H9 (cell line): ENCODE measurements at regions not wholly inside any gene's neighbourhood (a gene's known extent, or its start where the extent isn't known, plus 50 kb on each side); places are given as distances from the start of the nearest gene placed in this dataset.

Source experiments
- DNase-seq: peaks from one replicate; pipeline ENCODE4 v3.0.0-alpha.2; 2017
- H2AFZ ChIP-seq: one replicate; pipeline ENCODE4 v1.6.1; 2013; ENCODE audit warnings: mild to moderate bottlenecking, low read length, control low read depth, moderate library complexity
- H2AK5ac ChIP-seq: 2 replicates; pipeline ENCODE4 v1.6.1; 2013; ENCODE audit warnings: low read length, control low read depth, mixed read lengths; ENCODE audit not compliant: insufficient read length
- H2BK120ac ChIP-seq: one replicate; pipeline ENCODE4 v1.6.1; 2013; ENCODE audit warnings: low read depth, mild to moderate bottlenecking, low read length, control low read depth, inconsistent platforms; ENCODE audit not compliant: poor library complexity, severe bottlenecking
- H2BK12ac ChIP-seq: 2 replicates; pipeline ENCODE4 v1.6.1; 2013; ENCODE audit warnings: low read length, control low read depth, mixed read lengths, low read depth; ENCODE audit not compliant: insufficient read length
- H2BK15ac ChIP-seq: 2 replicates; pipeline ENCODE4 v1.6.1; 2013; ENCODE audit warnings: low read depth, low read length, control low read depth
- H2BK20ac ChIP-seq: one replicate; pipeline ENCODE4 v1.6.1; 2013; ENCODE audit warnings: low read depth, mild to moderate bottlenecking, low read length, control low read depth, inconsistent platforms; ENCODE audit not compliant: poor library complexity, severe bottlenecking
- H2BK5ac ChIP-seq: 2 replicates; pipeline ENCODE4 v1.6.1; 2013; ENCODE audit warnings: low read length, control low read depth, mixed read lengths; ENCODE audit not compliant: insufficient read length
- H3K14ac ChIP-seq: 2 replicates; pipeline ENCODE4 v1.6.1; 2013; ENCODE audit warnings: low read length, control low read depth; ENCODE audit not compliant: insufficient read depth
- H3K18ac ChIP-seq: 2 replicates; pipeline ENCODE4 v1.6.1; 2013; ENCODE audit warnings: low read depth, mild to moderate bottlenecking, mixed read lengths, low read length, control low read depth; ENCODE audit not compliant: insufficient read length
- H3K23ac ChIP-seq: 2 replicates; pipeline ENCODE4 v1.6.1; 2013; ENCODE audit warnings: low read length, control low read depth, mixed read lengths, low read depth; ENCODE audit not compliant: insufficient read length
- H3K23me2 ChIP-seq: 2 replicates; pipeline ENCODE4 v1.6.1; 2013; ENCODE audit warnings: low read depth, mild to moderate bottlenecking, mixed read lengths, low read length, control low read depth; ENCODE audit not compliant: insufficient read length, poor library complexity, severe bottlenecking
- H3K27ac ChIP-seq: 2 replicates; pipeline ENCODE4 v1.5.1; 2013; ENCODE audit warnings: low read length, control low read depth, mixed read lengths, low read depth; ENCODE audit not compliant: insufficient read length
- H3K27me3 ChIP-seq: 2 replicates; pipeline ENCODE4 v1.6.1; 2013; ENCODE audit warnings: low read length, control low read depth, inconsistent platforms; ENCODE audit not compliant: insufficient read depth
- H3K4ac ChIP-seq: 2 replicates; pipeline ENCODE4 v1.6.1; 2013; ENCODE audit warnings: low read depth, mild to moderate bottlenecking, control low read depth, inconsistent platforms, low read length, moderate library complexity
- H3K4me1 ChIP-seq: 2 replicates; pipeline ENCODE4 v1.6.1; 2013; ENCODE audit warnings: low read length, control low read depth, inconsistent platforms; ENCODE audit not compliant: insufficient read depth
- H3K4me2 ChIP-seq: 2 replicates; pipeline ENCODE4 v1.6.1; 2013; ENCODE audit warnings: low read length, control low read depth, mixed read lengths; ENCODE audit not compliant: insufficient read length, insufficient read depth
- H3K56ac ChIP-seq: 2 replicates; pipeline ENCODE4 v1.6.1; 2013; ENCODE audit warnings: low read depth, mild to moderate bottlenecking, mixed read lengths, low read length, control low read depth; ENCODE audit not compliant: insufficient read length
- H3K79me1 ChIP-seq: 2 replicates; pipeline ENCODE4 v1.6.1; 2013; ENCODE audit warnings: low read depth, mild to moderate bottlenecking, moderate library complexity, low read length, control low read depth, inconsistent platforms; ENCODE audit not compliant: insufficient read depth, poor library complexity, severe bottlenecking
- H3K79me2 ChIP-seq: 2 replicates; pipeline ENCODE4 v1.6.1; 2013; ENCODE audit warnings: low read length, control low read depth, inconsistent platforms; ENCODE audit not compliant: insufficient read depth
- H3K9ac ChIP-seq: 2 replicates; pipeline ENCODE4 v1.6.1; 2013; ENCODE audit warnings: low read length, control low read depth, mixed read lengths; ENCODE audit not compliant: insufficient read length; ENCODE audit errors: extremely low read depth
- H3K9me3 ChIP-seq: one replicate; pipeline ENCODE4 v1.6.1; 2013; ENCODE audit warnings: low read depth, low read length, inconsistent platforms; ENCODE audit not compliant: control insufficient read depth
- H3T11ph ChIP-seq: one replicate; pipeline ENCODE4 v1.6.1; 2013; ENCODE audit warnings: mild to moderate bottlenecking, low read length, control low read depth, inconsistent platforms
- H4K20me1 ChIP-seq: one replicate; pipeline ENCODE4 v1.6.1; 2013; ENCODE audit not compliant: control insufficient read depth, insufficient read length, insufficient read depth
- H4K5ac ChIP-seq: 2 replicates; pipeline ENCODE4 v1.6.1; 2013; ENCODE audit warnings: low read depth, mild to moderate bottlenecking, mixed read lengths, low read length, control low read depth; ENCODE audit not compliant: insufficient read length
- H4K8ac ChIP-seq: replicated peaks from 2 replicates; pipeline ENCODE4 v1.6.1; 2013; ENCODE audit warnings: low read length, control low read depth, mixed read lengths, low read depth; ENCODE audit not compliant: insufficient read length
- H4K91ac ChIP-seq: 2 replicates; pipeline ENCODE4 v1.6.1; 2013; ENCODE audit warnings: low read depth, mild to moderate bottlenecking, moderate library complexity, mixed read lengths, low read length, control low read depth; ENCODE audit not compliant: insufficient read length
- H3K27ac Mint-ChIP-seq, 3 experiments: 2 replicates in 2 of 3; 3 replicates in 1 of 3; pipeline ENCODE4 v1.8.0; 2020 to 2021; ENCODE audit warnings: mixed read lengths in 3 of 3, mild to moderate bottlenecking in 1 of 3, moderate library complexity in 1 of 3
- H3K27me3 Mint-ChIP-seq: 2 replicates; pipeline ENCODE4 v1.8.0; 2021; ENCODE audit warnings: low read depth, mild to moderate bottlenecking, moderate library complexity, mixed read lengths
- H3K36me3 Mint-ChIP-seq, 3 experiments: 2 replicates in 2 of 3; 3 replicates in 1 of 3; pipeline ENCODE4 v1.8.0; 2020 to 2021; ENCODE audit warnings: low read depth in 3 of 3, mixed read lengths in 3 of 3; ENCODE audit not compliant: insufficient read depth in 1 of 3
- H3K4me1 Mint-ChIP-seq, 2 experiments: 2 replicates each; pipeline ENCODE4 v1.8.0; 2020; ENCODE audit warnings: mixed read lengths in 2 of 2
- H3K4me3 Mint-ChIP-seq, 2 experiments: 2 replicates in 1 of 2; 3 replicates in 1 of 2; pipeline ENCODE4 v1.8.0; 2020 to 2021; ENCODE audit warnings: mild to moderate bottlenecking in 2 of 2, mixed read lengths in 2 of 2, moderate library complexity in 1 of 2
- H3K9me3 Mint-ChIP-seq, 2 experiments: 2 replicates in 1 of 2; 3 replicates in 1 of 2; pipeline ENCODE4 v1.8.0; 2020; ENCODE audit warnings: mild to moderate bottlenecking in 2 of 2, mixed read lengths in 2 of 2, moderate library complexity in 1 of 2
- CTCF ChIP-seq: fragments of 200-600 bp; sonication (generic); conservative IDR thresholded peaks from 3 replicates; pipeline ENCODE4 v1.8.0; 2021; ENCODE audit warnings: antibody characterized with exemption, mild to moderate bottlenecking
- WGBS: extraction: QIAGEN DNeasy Blood & Tissue Kit; methylation state at CpG from one replicate; pipeline ENCODE4 v1.1.7; 2013; ENCODE audit warnings: missing lambda C conversion rate, low lambda C conversion rate, mixed read lengths; ENCODE audit not compliant: insufficient read length; ENCODE audit errors: extremely low coverage; 5-methylcytosine and 5-hydroxymethylcytosine counted together

- DNase-seq = no peak
- Histone ChIP-seq H3K4me2 (no peak overlapping the region), H3K79me2 (no peaks in the 10 kb centered on the region), H4K20me1 (no peaks in the 10 kb centered on the region), H2AK5ac (no peak overlapping the region), H2AFZ (no peak overlapping the region), H2BK5ac (no peak overlapping the region), H3K14ac (no peak overlapping the region), H3K23me2 (no peaks in the 10 kb centered on the region), H3K27ac (no peak overlapping the region), H3K79me1 (no peaks in the 10 kb centered on the region), H4K91ac (no peak overlapping the region), H4K5ac (no peak overlapping the region), H2BK15ac (no peak overlapping the region), H3K4ac (no peak overlapping the region), H3K56ac (no peak overlapping the region), H4K8ac (no peak overlapping the region), H3K18ac (no peak overlapping the region), H3K23ac (no peak overlapping the region), H3K4me1 (no peaks in the 10 kb centered on the region), H2BK12ac (no peak overlapping the region), H3K9ac (no peak overlapping the region), H2BK20ac (no peak overlapping the region), H3K9me3 (no peaks in the 10 kb centered on the region), H2BK120ac (no peak overlapping the region), H3T11ph (no peak overlapping the region), H3K27me3 (no peaks in the 10 kb centered on the region)
- TF ChIP-seq CTCF = no peak
- Mint-ChIP-seq H3K9me3 (no peaks in the 10 kb centered on the region), H3K4me3 (no peak overlapping the region), H3K27ac (no peak overlapping the region; a peak in 1 of 7 replicates), H3K36me3 (no peaks in the 10 kb centered on the region), H3K4me1 (no peaks in the 10 kb centered on the region), H3K27me3 (peaks cover 2% of the 10 kb centered on the region)
- WGBS = no CpG with 5 or more reads among the region's 11 CpGs
Observed at GRCh38 chr16:55044201-55044975, 113.7 kb downstream of the IRX5 start.
